IMR-90 (cell line): ENCODE measurements at regions not wholly inside any gene's neighbourhood (a gene's known extent, or its start where the extent isn't known, plus 50 kb on each side); places are given as distances from the start of the nearest gene placed in this dataset.

Source experiments
- ATAC-seq: fragments of 200-7000 bp; cut with Tn5 transposase; 2 replicates; pipeline ENCODE4 v1.9.1; 2020; ENCODE audit warnings: low read depth, mild to moderate bottlenecking, moderate library complexity
- BruUV-seq: library from RNA; stranded (reverse); fragments of 400-500 nt; replicated peaks from 2 replicates; lab custom pipeline; 2021; lab: Mats Ljungman, UMichigan
- CTCF ChIA-PET: fragments of 300-600 bp; formaldehyde crosslinking; extraction: SDS; loops from one replicate; lab custom pipeline; 2021; ENCODE audit warnings: antibody characterized with exemption; lab: Yijun Ruan, JAX
- POLR2A ChIA-PET: fragments of 300-600 bp; sonication (Branson Sonifier 250); formaldehyde crosslinking; loops from one replicate; lab custom pipeline; 2022; ENCODE audit warnings: antibody characterized with exemption; ENCODE audit not compliant: unreplicated experiment; lab: Charles Lee
- DNase-seq: peaks from one replicate; pipeline ENCODE4 v3.0.0; 2013
- H2AFZ ChIP-seq: replicated peaks from 2 replicates; pipeline ENCODE3; 2013; ENCODE audit warnings: low read length, mild to moderate bottlenecking; ENCODE audit not compliant: poor library complexity
- H2AK5ac ChIP-seq: 2 replicates; pipeline ENCODE4 v1.6.1; 2013; ENCODE audit warnings: low read depth, low read length, inconsistent platforms
- H2AK9ac ChIP-seq: replicated peaks from 2 replicates; pipeline ENCODE3; 2013; ENCODE audit warnings: mild to moderate bottlenecking, low read depth, low read length, moderate library complexity; ENCODE audit not compliant: poor library complexity
- H2BK120ac ChIP-seq: 2 replicates; pipeline ENCODE4 v1.6.1; 2013; ENCODE audit warnings: low read depth, low read length, inconsistent platforms
- H2BK15ac ChIP-seq: 3 replicates; pipeline ENCODE4 v1.6.1; 2013; ENCODE audit warnings: low read depth, low read length, inconsistent platforms
- H2BK20ac ChIP-seq: 2 replicates; pipeline ENCODE4 v1.6.1; 2013; ENCODE audit warnings: low read depth, mild to moderate bottlenecking, inconsistent platforms, low read length, moderate library complexity
- H2BK5ac ChIP-seq: 2 replicates; pipeline ENCODE4 v1.6.1; 2013; ENCODE audit warnings: mild to moderate bottlenecking, low read depth, low read length, inconsistent platforms; ENCODE audit not compliant: poor library complexity, severe bottlenecking
- H3K14ac ChIP-seq: replicated peaks from 2 replicates; pipeline ENCODE4 v1.6.1; 2013; ENCODE audit warnings: low read depth, low read length, inconsistent platforms
- H3K18ac ChIP-seq: 2 replicates; pipeline ENCODE4 v1.6.1; 2013; ENCODE audit warnings: low read depth, low read length, control low read depth
- H3K23ac ChIP-seq: 2 replicates; pipeline ENCODE4 v1.6.1; 2013; ENCODE audit warnings: low read depth, low read length, inconsistent platforms
- H3K27ac ChIP-seq: 2 replicates; pipeline ENCODE4 v1.5.1; 2013; ENCODE audit warnings: mild to moderate bottlenecking, control low read depth, low read length; ENCODE audit not compliant: insufficient read depth
- H3K27me3 ChIP-seq: 2 replicates; pipeline ENCODE4 v1.6.1; 2013; ENCODE audit warnings: low read length; ENCODE audit not compliant: control insufficient read depth, insufficient read depth
- H3K36me3 ChIP-seq: 2 replicates; pipeline ENCODE4 v1.6.1; 2013; ENCODE audit warnings: low read length, mixed read lengths; ENCODE audit not compliant: control insufficient read depth, insufficient read depth
- H3K4ac ChIP-seq: 2 replicates; pipeline ENCODE4 v1.6.1; 2013; ENCODE audit warnings: low read depth, low read length, inconsistent platforms
- H3K4me1 ChIP-seq: 2 replicates; pipeline ENCODE4 v1.6.1; 2013; ENCODE audit warnings: low read length, mixed read lengths; ENCODE audit not compliant: control insufficient read depth, insufficient read depth
- H3K4me2 ChIP-seq: 2 replicates; pipeline ENCODE4 v1.6.1; 2013; ENCODE audit warnings: low read depth, mild to moderate bottlenecking, control low read depth, low read length, moderate library complexity
- H3K4me3 ChIP-seq: 2 replicates; pipeline ENCODE4 v1.5.1; 2013; ENCODE audit warnings: low read depth, mild to moderate bottlenecking, control low read depth, low read length, moderate library complexity; ENCODE audit not compliant: insufficient read depth
- H3K56ac ChIP-seq: 2 replicates; pipeline ENCODE4 v1.6.1; 2013; ENCODE audit warnings: low read length, inconsistent platforms; ENCODE audit not compliant: insufficient read depth; ENCODE audit errors: extremely low read depth
- H3K79me1 ChIP-seq, 2 experiments: 2 replicates each; pipeline ENCODE4 v1.6.1; 2013; ENCODE audit warnings: low read length in 2 of 2, inconsistent platforms in 1 of 2, low read depth in 1 of 2
- H3K9ac ChIP-seq: 2 replicates; pipeline ENCODE4 v1.6.1; 2013; ENCODE audit warnings: low read depth, low read length, control low read depth
- H3K9me1 ChIP-seq: 2 replicates; pipeline ENCODE4 v1.6.1; 2013; ENCODE audit warnings: low read length, inconsistent platforms; ENCODE audit not compliant: insufficient read depth
- H3K9me3 ChIP-seq: 2 replicates; pipeline ENCODE4 v1.6.1; 2013; ENCODE audit warnings: low read length; ENCODE audit not compliant: control insufficient read depth, insufficient read depth
- H4K20me1 ChIP-seq: 2 replicates; pipeline ENCODE4 v1.6.1; 2013; ENCODE audit warnings: low read length, inconsistent platforms; ENCODE audit not compliant: insufficient read depth
- H4K5ac ChIP-seq: 2 replicates; pipeline ENCODE4 v1.6.1; 2013; ENCODE audit warnings: mild to moderate bottlenecking, low read depth, low read length, control low read depth
- H4K8ac ChIP-seq, 2 experiments: 2 replicates each; pipeline ENCODE4 v1.6.1; 2013; ENCODE audit warnings: low read depth in 2 of 2, low read length in 2 of 2, control low read depth in 1 of 2, inconsistent platforms in 1 of 2
- H4K91ac ChIP-seq: 2 replicates; pipeline ENCODE4 v1.6.1; 2013; ENCODE audit warnings: low read depth, low read length, inconsistent platforms; ENCODE audit not compliant: insufficient read depth
- BHLHE40 ChIP-seq: fragments of 150-350 bp; IDR thresholded peaks from 2 replicates; pipeline ENCODE4 v1.6.1; 2016; ENCODE audit warnings: mild to moderate bottlenecking, low read depth, low read length
- CEBPB ChIP-seq: IDR thresholded peaks from 2 replicates; pipeline ENCODE4 v1.6.1; 2012; ENCODE audit warnings: low read depth, low read length, improper control_type of control experiment
- CHD1 ChIP-seq: IDR thresholded peaks from 2 replicates; pipeline ENCODE4 v1.6.1; 2012; ENCODE audit warnings: low read depth, low read length, improper control_type of control experiment
- CTCF ChIP-seq: conservative IDR thresholded peaks from 2 replicates; pipeline ENCODE4 v1.5.1; 2012; ENCODE audit warnings: mild to moderate bottlenecking, low read depth, low read length, improper control_type of control experiment
- FOS ChIP-seq: fragments of 150-350 bp; IDR thresholded peaks from 2 replicates; pipeline ENCODE4 v1.6.1; 2016; ENCODE audit warnings: low read depth, low read length
- MAFK ChIP-seq: IDR thresholded peaks from 2 replicates; pipeline ENCODE4 v1.6.1; 2012; ENCODE audit warnings: low read depth, low read length, improper control_type of control experiment
- MAZ ChIP-seq: IDR thresholded peaks from 2 replicates; pipeline ENCODE4 v1.6.1; 2012; ENCODE audit warnings: low read depth, mild to moderate bottlenecking, low read length, improper control_type of control experiment, moderate library complexity, borderline replicate concordance
- MXI1 ChIP-seq: IDR thresholded peaks from 2 replicates; pipeline ENCODE4 v1.6.1; 2012; ENCODE audit warnings: low read depth, mild to moderate bottlenecking, low read length, moderate library complexity, borderline replicate concordance
- NFE2L2 ChIP-seq: fragments of 150-350 bp; IDR thresholded peaks from 2 replicates; pipeline ENCODE4 v1.6.1; 2016; ENCODE audit warnings: low read depth, mild to moderate bottlenecking, low read length
- POLR2A ChIP-seq: IDR thresholded peaks from 2 replicates; pipeline ENCODE4 v1.6.1; 2012; ENCODE audit warnings: mild to moderate bottlenecking, low read depth, low read length
- RAD21 ChIP-seq: IDR thresholded peaks from 2 replicates; pipeline ENCODE4 v1.6.1; 2012; ENCODE audit warnings: low read length, improper control_type of control experiment
- RCOR1 ChIP-seq: IDR thresholded peaks from 2 replicates; pipeline ENCODE4 v1.6.1; 2012; ENCODE audit warnings: mild to moderate bottlenecking, low read length, improper control_type of control experiment; ENCODE audit not compliant: insufficient replicate concordance
- RFX5 ChIP-seq: IDR thresholded peaks from 2 replicates; pipeline ENCODE4 v1.8.0; 2012; ENCODE audit warnings: low read depth, mild to moderate bottlenecking, low read length, moderate library complexity
- SMC3 ChIP-seq: fragments of 150-350 bp; IDR thresholded peaks from 2 replicates; pipeline ENCODE4 v1.6.1; 2016; ENCODE audit warnings: low read depth, mild to moderate bottlenecking, antibody characterized with exemption, low read length, moderate library complexity
- USF2 ChIP-seq: fragments of 150-350 bp; IDR thresholded peaks from 2 replicates; pipeline ENCODE4 v1.6.1; 2017; ENCODE audit warnings: mild to moderate bottlenecking, antibody characterized with exemption, low read length, low read depth
- WGBS, 2 experiments: methylation state at CpG; one replicate each; pipeline versions ENCODE4 v1.1.5 to v1.1.7; 2013; ENCODE audit warnings: missing lambda C conversion rate in 2 of 2; ENCODE audit not compliant: insufficient read length in 1 of 2; ENCODE audit errors: extremely low coverage in 2 of 2; 5-methylcytosine and 5-hydroxymethylcytosine counted together
- dilution Hi-C: fragments of 300-500 bp; cut with HindIII; formaldehyde crosslinking; loops from one replicate; pipeline ENCODE4 v1.14.3; 2018; ENCODE audit warnings: low sequenced_read_pairs; ENCODE audit not compliant: unreplicated experiment
- in situ Hi-C: fragments of 300-500 bp; cut with MboI; formaldehyde crosslinking; loops from 3 replicates; pipeline ENCODE4 v1.14.3; 2019; ENCODE audit warnings: low sequenced_read_pairs, inconsistent platforms, mixed read lengths
- intact Hi-C: fragments of 100-400 bp; cut with micrococcal nuclease; formaldehyde crosslinking; loops from 2 replicates; pipeline ENCODE4 v1.10.0; 2022
- TF ChIP-seq, protein P1 (sequence below): fragments of 150-350 bp; IDR thresholded peaks from 2 replicates; pipeline ENCODE4 v1.6.1; 2016; ENCODE audit warnings: low read depth, mild to moderate bottlenecking, low read length, moderate library complexity, borderline replicate concordance

GRCh38 chr5:124844371-124844920 lies 98.0 kb upstream of the ZNF608 start:
- Histone ChIP-seq H2AK9ac (no peak overlapping the region), H3K4me3 (no peak overlapping the region), H3K27me3 (no peaks in the 10 kb centered on the region), H4K8ac (no peak overlapping the region), H3K4me1 (0 out of 2 replicates have a peak, but pooled peaks cover 2% of the 10 kb centered on the region), H3K14ac (no peak overlapping the region), H3K36me3 (no peaks in the 10 kb centered on the region), H4K91ac (no peak overlapping the region), H3K4ac (no peak overlapping the region), H2BK20ac (no peak overlapping the region), H3K23ac (no peak overlapping the region), H3K9ac (no peak overlapping the region), H3K18ac (no peak overlapping the region), H3K27ac (no peak overlapping the region), H2BK120ac (no peak overlapping the region), H3K4me2 (no peak overlapping the region), H4K20me1 (no peaks in the 10 kb centered on the region), H3K9me1 (no peaks in the 10 kb centered on the region), H3K9me3 (no peaks in the 10 kb centered on the region), H2BK5ac (no peak overlapping the region), H3K56ac (no peak overlapping the region), H2AFZ (no peak overlapping the region), H4K5ac (no peak overlapping the region), H3K79me1 (no peaks in the 10 kb centered on the region), H2AK5ac (no peak overlapping the region), H2BK15ac (no peak overlapping the region)
- POLR2A ChIA-PET: no interaction called here
- TF ChIP-seq NFE2L2 (no peak), CTCF (no peak), MXI1 (no peak), MAZ (no peak), RCOR1 (no peak), MAFK (no peak), RAD21 (no peak), FOS (no peak), RFX5 (no peak), POLR2A (no peak), CHD1 (no peak), BHLHE40 (no peak), CEBPB (no peak), SMC3 (no peak), USF2 (no peak)
- TF ChIP-seq, protein P1, sequence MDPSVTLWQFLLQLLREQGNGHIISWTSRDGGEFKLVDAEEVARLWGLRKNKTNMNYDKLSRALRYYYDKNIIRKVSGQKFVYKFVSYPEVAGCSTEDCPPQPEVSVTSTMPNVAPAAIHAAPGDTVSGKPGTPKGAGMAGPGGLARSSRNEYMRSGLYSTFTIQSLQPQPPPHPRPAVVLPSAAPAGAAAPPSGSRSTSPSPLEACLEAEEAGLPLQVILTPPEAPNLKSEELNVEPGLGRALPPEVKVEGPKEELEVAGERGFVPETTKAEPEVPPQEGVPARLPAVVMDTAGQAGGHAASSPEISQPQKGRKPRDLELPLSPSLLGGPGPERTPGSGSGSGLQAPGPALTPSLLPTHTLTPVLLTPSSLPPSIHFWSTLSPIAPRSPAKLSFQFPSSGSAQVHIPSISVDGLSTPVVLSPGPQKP: no peak
- ATAC-seq (no peak), DNase-seq (no peak)
- intact Hi-C loops: no loop called here
- no TSS peak for BruUV-seq
- CTCF ChIA-PET: interaction anchor here (0.9 kb wide), 1 partner anchor 16 kb away, joined by 3 read pairs; no protein-coding TSS in a partner anchor
- 80% methylated on average over 1 of the region's 9 CpGs; no CpG with 5 or more reads in 1 of the 2 experiments for WGBS, 2 experiments
- dilution Hi-C loops: no loop called here
- in situ Hi-C loops: no loop called here
